Right lobe of liver (tissue), 6 donors: ENCODE measurements at regions not wholly inside any gene's neighbourhood (a gene's known extent, or its start where the extent isn't known, plus 50 kb on each side); places are given as distances from the start of the nearest gene placed in this dataset.

ENCODE experiments used
- ATAC-seq, 4 donors: fragments of 200-7000 bp; cut with Tn5 transposase; one replicate each; pipeline ENCODE4 v1.9.1; 2020; ENCODE audit warnings: mild to moderate bottlenecking in 4 of 4, moderate library complexity in 4 of 4
- DNase-seq, 3 donors: peaks; one replicate each; pipeline ENCODE4 v3.0.0-alpha.2; 2020
- H3K27ac ChIP-seq, 3 donors: fragments of 200-600 bp; one replicate each; pipeline ENCODE4 v1.8.0; 2022
- H3K27me3 ChIP-seq, 2 donors: fragments of 200-600 bp; one replicate each; pipeline ENCODE4 v1.8.0; 2022
- H3K36me3 ChIP-seq, 4 donors: fragments of 200-600 bp; sonication (generic) in 1 of 4; one replicate each; pipeline versions ENCODE4 v1.5.1 to v1.8.0; 2017 to 2022; ENCODE audit warnings: control low read depth in 1 of 4
- H3K4me1 ChIP-seq, 4 donors: fragments of 200-600 bp; sonication (generic) in 1 of 4; one replicate each; pipeline versions ENCODE4 v1.5.1 to v1.8.0; 2017 to 2022; ENCODE audit warnings: control low read depth in 1 of 4
- H3K4me3 ChIP-seq, 3 donors: fragments of 200-600 bp; one replicate each; pipeline ENCODE4 v1.8.0; 2022
- H3K9me3 ChIP-seq, 4 donors: fragments of 200-600 bp; sonication (generic) in 1 of 4; one replicate each; pipeline versions ENCODE4 v1.5.1 to v1.8.0; 2017 to 2022; ENCODE audit warnings: control low read depth in 1 of 4
- POLR2A ChIP-seq: fragments of 450-650 bp; IDR thresholded peaks from one replicate; pipeline ENCODE4 v1.6.1; 2017; ENCODE audit warnings: antibody characterized with exemption, mild to moderate bottlenecking
- WGBS: methylation state at CpG from one replicate; pipeline ENCODE4 v1.1.6; 2018; ENCODE audit warnings: low coverage, low lambda C conversion rate; ENCODE audit not compliant: insufficient coverage; ENCODE audit errors: missing lambda C conversion rate; 5-methylcytosine and 5-hydroxymethylcytosine counted together
- intact Hi-C, 2 donors: fragments of 100-400 bp; cut with DNase I; formaldehyde crosslinking; loops; one replicate each; pipeline versions ENCODE4 v1.11.2 to v1.14.1; 2022
- TF ChIP-seq, protein P1 (sequence below), 4 donors: fragments of 200-600 bp in 3 of 4; fragments of 450-650 bp in 1 of 4; IDR thresholded peaks; one replicate each; pipeline versions ENCODE4 v1.5.1 to v1.8.0; 2016 to 2022; ENCODE audit warnings: antibody characterized with exemption in 4 of 4, mild to moderate bottlenecking in 2 of 4
- donor health status: DM: no; HTN: yes; CAD: no.
- donor health status: DM: no; HTN: no; CAD: no.
- donor health status: DM: no; HTN: no; CAD: no.
- donor health status: DM: no; HTN: yes; CAD: no.
- donor health status: DM: no; HTN: yes; CAD: no.

DNA sequence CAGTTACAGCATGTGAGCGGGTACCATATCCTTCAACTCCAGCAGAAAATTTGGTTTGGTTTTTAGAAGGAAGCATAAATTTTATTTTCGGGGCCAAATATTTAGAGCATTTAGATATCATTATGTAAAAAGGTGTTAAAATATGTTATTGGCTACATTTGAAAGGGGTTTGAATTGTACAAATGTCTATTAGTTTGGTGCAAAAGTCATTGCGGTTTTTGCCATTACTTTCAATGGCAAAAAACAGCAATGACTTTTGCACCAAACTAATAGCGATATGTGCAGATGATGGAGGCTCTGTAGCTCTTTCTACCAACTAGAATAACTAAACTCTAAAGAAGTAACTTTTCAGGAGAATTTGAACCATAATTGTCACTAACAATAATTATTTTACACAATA, 1666.2 kb upstream of the SLC39A10 start:
- ATAC-seq, result no peak
- Histone ChIP-seq H3K9me3 (no peaks in the 10 kb centered on the region), H3K4me3 (no peak overlapping the region), H3K27ac (no peak overlapping the region), H3K36me3 (no peaks in the 10 kb centered on the region), H3K27me3 (no peaks in the 10 kb centered on the region), H3K4me1 (no peaks in the 10 kb centered on the region)
- intact Hi-C loops, result no loop called here
- no peak for DNase-seq
- no peak for TF ChIP-seq POLR2A
- TF ChIP-seq, protein P1, sequence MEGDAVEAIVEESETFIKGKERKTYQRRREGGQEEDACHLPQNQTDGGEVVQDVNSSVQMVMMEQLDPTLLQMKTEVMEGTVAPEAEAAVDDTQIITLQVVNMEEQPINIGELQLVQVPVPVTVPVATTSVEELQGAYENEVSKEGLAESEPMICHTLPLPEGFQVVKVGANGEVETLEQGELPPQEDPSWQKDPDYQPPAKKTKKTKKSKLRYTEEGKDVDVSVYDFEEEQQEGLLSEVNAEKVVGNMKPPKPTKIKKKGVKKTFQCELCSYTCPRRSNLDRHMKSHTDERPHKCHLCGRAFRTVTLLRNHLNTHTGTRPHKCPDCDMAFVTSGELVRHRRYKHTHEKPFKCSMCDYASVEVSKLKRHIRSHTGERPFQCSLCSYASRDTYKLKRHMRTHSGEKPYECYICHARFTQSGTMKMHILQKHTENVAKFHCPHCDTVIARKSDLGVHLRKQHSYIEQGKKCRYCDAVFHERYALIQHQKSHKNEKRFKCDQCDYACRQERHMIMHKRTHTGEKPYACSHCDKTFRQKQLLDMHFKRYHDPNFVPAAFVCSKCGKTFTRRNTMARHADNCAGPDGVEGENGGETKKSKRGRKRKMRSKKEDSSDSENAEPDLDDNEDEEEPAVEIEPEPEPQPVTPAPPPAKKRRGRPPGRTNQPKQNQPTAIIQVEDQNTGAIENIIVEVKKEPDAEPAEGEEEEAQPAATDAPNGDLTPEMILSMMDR (IDR thresholded peaks at IDR 0.05), result no peak
- 59% methylated on average over 4 of the region's 4 CpGs for WGBS

DNA sequence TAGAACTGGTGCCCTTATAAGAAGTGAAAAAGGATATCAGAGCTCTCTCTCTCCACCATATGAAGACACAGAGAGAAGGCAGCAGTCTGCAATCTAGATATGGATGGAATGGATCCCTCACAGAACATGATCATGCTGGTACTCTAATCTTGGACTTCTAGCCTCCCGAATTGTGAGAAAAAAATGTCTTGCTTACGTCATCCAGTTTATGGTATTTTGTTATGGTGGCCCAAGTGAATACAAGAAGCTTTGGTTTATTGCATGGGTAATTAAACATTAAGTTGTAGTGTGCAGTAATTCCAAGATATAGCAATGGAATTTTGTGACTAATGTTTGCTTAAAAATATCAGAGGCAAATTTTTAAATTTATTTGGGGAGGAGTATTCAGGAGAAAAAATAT, 1667.4 kb upstream of the SLC39A10 start:
- Histone ChIP-seq H3K9me3 (no peaks in the 10 kb centered on the region), H3K36me3 (no peaks in the 10 kb centered on the region), H3K4me3 (no peak overlapping the region), H3K27ac (no peak overlapping the region), H3K4me1 (no peaks in the 10 kb centered on the region), H3K27me3 (no peaks in the 10 kb centered on the region)
- WGBS, result 56% methylated on average over 2 of the region's 2 CpGs
- ATAC-seq, result no peak
- TF ChIP-seq, protein P1 (IDR thresholded peaks at IDR 0.05), result no peak
- intact Hi-C loops, result no loop called here
- no peak for DNase-seq

DNA sequence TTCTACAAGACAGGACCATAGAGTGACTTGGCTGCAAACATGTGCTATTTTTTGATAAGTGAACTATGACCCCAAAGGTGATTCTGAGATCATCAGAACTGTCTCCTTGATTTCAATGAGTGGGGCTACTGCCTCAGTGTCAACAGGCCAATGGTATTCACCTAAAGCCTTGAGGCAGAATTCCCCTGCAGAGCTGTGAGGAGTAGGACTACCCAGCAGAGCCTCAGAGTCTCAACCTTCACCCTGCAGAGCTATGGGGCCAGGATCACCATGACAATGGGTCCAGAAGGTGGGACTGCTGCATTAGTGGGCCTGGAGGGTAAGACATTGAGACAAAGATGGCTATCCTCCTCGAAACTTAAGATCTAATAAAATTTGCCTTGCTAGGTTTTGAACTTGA, 1668.2 kb upstream of the SLC39A10 start:
- no peak overlapping the region for H3K4me3 ChIP-seq
- intact Hi-C loops, result no loop called here
- 27% methylated on average over 1 of the region's 1 CpG for WGBS
- H3K36me3 ChIP-seq, result no peaks in the 10 kb centered on the region
- H3K27me3 ChIP-seq, result no peaks in the 10 kb centered on the region
- H3K27ac ChIP-seq, result no peak overlapping the region
- ATAC-seq (no peak), DNase-seq (no peak)
- no peaks in the 10 kb centered on the region for H3K4me1 ChIP-seq
- no peak for TF ChIP-seq POLR2A
- TF ChIP-seq, protein P1 (IDR thresholded peaks at IDR 0.05), result no peak
- no peaks in the 10 kb centered on the region for H3K9me3 ChIP-seq

DNA sequence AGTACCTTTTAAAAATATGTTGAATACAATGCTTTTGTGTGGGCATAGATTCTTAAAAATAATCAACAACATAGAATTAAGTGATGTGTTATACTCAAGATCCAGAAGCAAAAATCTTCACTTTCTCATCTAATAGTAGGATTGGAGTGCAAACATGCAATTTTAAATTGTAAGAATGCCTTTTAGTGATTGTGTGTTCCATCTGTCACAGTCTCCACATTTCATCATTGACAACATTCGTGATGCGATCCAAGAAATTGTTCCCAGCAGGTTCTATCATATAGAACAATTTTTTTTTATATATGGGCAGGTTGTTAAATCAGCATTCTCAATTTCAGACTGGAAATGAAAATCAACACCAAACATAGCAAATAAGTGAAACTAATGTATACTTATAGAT, 1671.8 kb upstream of the SLC39A10 start:
- Histone ChIP-seq H3K36me3 (no peaks in the 10 kb centered on the region), H3K4me3 (no peak overlapping the region), H3K4me1 (no peaks in the 10 kb centered on the region), H3K27me3 (no peaks in the 10 kb centered on the region), H3K9me3 (no peaks in the 10 kb centered on the region), H3K27ac (no peak overlapping the region)
- ATAC-seq (no peak), DNase-seq (no peak)
- intact Hi-C loops, result no loop called here
- 61% methylated on average over 2 of the region's 2 CpGs for WGBS
- TF ChIP-seq, protein P1 (IDR thresholded peaks at IDR 0.05), result no peak
- no peak for TF ChIP-seq POLR2A

DNA sequence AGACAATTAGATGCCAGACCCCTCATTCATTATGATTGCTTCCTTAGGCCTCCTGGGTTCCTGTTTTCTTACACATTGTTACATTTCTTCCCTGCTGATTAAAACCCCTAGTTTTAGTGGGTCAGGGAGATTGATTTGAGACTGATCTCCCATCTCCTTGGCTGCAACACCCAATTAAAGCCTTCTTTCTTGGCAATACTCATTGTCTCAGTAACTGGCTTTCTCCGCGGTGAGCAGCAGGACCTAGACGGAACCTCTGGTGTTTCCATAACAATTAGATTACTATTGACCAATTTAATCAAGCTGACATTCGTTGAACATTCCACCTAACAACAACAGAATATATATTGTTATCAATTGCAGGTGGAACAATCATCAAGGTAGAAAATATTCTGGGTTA, 1676.4 kb upstream of the SLC39A10 start:
- Histone ChIP-seq H3K27ac (no peak overlapping the region), H3K4me1 (no peaks in the 10 kb centered on the region), H3K36me3 (no peaks in the 10 kb centered on the region), H3K4me3 (no peak overlapping the region), H3K9me3 (no peaks in the 10 kb centered on the region), H3K27me3 (no peaks in the 10 kb centered on the region)
- DNase-seq (no peak), ATAC-seq (no peak)
- TF ChIP-seq, protein P1 (IDR thresholded peaks at IDR 0.05), result no peak
- TF ChIP-seq POLR2A, result no peak
- WGBS, result 48% methylated on average over 4 of the region's 4 CpGs
- intact Hi-C loops, result no loop called here
